HG02970 (cell line): ENCODE measurements at regions not wholly inside any gene's neighbourhood (a gene's known extent, or its start where the extent isn't known, plus 50 kb on each side); places are given as distances from the start of the nearest gene placed in this dataset.

Experiments
- ATAC-seq: cut with Tn5 transposase; IDR thresholded peaks from one replicate; pipeline ENCODE4 v1.9.1; 2021; ENCODE audit warnings: mild to moderate bottlenecking, moderate library complexity, moderate number of reproducible peaks; ENCODE audit not compliant: unreplicated experiment, low FRiP score

DNA sequence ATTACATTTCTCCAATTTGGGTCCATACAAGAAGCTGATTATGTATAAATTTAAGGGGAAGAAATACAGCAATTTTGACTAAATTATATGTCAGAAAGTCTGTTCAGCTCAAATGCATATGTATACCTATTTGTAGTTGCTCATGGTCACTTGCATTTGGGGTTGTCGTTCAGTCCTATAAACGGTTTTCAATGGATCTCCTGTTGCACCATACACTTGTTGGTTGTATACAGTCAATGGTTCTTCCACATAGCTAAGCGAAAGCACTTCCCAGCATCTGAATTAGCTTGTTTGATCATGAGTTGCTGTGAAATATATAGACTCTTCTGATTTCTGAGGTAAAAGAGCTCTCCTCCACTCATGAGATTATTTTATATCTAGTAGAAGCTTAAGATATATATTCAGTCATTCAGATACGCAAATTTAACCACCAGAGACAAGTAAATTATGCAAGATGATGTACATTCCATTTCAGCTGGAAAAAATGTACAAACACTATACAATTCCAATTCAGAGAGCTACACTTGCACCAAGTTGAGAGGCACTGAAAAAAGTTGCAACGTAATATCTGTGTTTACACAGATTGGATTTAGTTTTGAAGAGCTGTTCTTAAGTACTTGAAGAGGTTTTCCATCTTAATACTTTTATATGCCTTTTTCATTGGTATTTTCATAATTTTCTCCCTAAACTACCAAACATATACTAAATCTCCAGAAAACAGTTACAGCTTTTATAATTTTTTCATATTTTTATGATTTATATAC lies 64.4 kb upstream of the POU5F2 start:
- ATAC-seq = no peak

DNA sequence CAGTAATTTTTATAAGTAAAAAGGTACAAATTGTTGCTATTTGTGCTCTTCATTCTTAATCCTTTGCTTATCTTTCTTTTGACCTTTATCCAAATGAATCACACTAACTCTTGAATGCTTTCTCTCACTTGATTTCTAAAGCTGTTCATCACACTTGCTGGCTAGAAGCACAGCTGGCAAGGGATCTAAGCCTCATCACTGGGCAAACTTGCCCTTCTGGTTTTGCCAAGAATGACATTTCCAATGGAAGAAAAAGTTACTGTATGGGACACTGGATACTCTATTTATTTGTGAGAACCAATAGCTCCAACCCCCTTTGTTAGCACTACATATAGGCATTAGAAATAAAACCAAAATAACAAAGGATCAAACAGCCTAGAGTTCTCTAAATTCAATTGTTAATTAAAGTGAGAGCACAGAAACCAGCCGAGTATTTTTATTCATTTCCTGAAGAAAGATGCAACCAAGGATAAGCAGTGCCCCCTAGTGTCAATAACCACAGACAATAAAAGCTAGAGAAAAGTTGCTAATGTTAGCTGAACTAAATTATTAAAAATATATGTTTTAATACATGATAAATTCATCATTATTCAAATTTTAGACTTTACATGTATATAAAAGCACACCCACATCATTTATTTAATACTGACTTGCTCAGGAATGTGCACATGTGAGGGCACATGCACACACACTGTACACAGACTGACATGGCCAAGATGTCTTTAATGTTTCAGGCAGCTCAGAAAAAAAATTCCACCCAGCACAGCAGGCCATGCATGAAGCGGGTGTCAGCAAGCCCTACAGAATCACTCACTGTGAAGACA lies 59.8 kb upstream of the POU5F2 start:
- no peak for ATAC-seq

DNA sequence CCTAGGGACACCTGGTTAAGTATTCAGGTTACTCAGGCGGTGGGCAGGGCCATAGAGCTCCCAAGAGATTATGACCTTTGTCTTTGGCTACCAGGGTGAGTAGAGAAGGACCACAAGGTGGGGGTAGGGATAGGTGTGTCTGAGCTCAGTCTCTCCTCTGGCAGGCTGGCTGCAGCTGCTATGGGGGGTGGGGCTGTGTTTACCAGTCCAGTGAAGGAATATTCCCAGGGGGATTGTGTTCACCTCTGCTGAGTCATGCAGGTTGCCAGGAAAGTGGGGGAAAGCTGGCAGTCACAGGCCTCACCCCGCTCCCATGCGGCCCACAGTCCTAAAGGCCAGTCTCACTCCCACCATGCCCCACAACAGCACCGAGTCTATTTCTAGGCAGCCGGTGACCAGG lies 53.6 kb upstream of the POU5F2 start:
- ATAC-seq = no peak

DNA sequence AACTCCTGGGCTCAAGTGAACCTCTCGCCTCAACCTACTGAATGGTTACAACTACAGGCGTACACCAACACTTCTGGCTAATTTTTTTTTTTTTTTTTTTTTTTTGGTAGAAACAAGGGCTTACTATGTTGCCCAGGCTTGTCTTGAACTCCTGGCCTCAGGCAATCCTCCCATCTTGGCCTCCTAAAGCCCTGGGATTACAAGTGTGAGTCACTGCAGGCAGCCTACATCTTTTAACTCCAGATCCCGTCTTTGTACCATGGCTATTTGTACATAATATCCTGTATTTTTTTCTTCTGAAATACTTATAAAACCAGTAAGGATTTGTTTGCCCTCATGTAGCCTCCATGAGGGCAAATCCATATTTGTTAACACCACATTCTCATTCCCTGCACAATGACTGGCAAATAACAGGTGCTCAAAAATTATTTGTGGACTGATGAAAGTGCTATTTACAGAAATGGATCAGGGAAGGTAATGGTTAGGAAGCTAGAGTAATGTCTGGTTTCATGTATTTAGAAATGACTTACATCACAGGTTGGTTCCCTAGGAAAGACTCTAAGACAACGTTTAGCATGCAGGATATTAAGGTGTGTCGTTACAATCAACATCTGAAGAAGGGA lies 51.9 kb upstream of the POU5F2 start:
- no peak for ATAC-seq

DNA sequence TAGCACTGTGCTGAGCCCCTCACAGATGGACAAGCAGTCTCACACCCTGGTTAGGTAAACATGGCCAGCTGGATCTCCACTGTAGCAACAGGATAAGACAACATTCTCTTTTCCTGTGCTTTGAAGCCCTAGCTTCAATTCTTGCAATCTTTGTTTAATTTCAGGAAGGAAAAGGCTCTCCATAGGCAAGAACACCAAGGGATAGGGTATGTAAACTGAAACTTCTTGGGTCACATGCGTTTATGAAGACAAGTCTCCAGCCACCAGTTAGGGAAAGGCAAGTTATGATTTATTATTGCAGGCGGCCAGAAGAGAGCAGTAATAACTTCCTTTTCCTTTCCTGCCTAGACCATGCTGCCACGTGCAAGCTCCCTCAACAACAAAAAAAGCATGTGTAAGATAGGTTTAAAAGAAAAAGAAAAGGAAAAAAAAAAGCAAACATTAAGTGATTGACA lies 50.1 kb upstream of the POU5F2 start:
- ATAC-seq = no peak
